HG03045 (cell line): ENCODE measurements at regions not wholly inside any gene's neighbourhood (a gene's known extent, or its start where the extent isn't known, plus 50 kb on each side); places are given as distances from the start of the nearest gene placed in this dataset.
"Not testable (repeated sequence)": the region's sequence is repeated elsewhere in the genome, so short reads cannot be mapped to it uniquely, and the experiment has no call there.

ENCODE experiments used
- ATAC-seq: cut with Tn5 transposase; IDR thresholded peaks from one replicate; pipeline ENCODE4 v1.9.1; 2021; ENCODE audit warnings: mild to moderate bottlenecking, moderate library complexity; ENCODE audit not compliant: unreplicated experiment

DNA sequence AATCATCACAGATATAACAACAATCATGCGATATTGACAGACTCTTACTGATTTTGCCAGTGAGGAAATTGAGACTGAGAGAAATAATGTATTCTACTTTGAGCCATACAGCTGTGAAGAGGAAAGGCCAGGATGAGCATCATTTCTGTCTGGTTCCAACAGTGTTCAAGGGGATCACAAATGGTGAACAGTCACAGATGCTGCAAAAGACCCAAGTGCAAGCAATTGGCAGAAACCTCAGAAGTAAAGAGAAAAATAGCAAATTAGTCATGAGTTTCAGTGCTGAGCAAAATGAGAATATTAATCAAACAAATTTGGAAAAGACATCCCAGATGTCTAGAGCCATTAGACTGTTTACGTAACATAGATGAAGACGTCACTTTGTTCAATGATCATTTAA lies 114.1 kb downstream of the RAB38 start:
- ATAC-seq, result no peak

DNA sequence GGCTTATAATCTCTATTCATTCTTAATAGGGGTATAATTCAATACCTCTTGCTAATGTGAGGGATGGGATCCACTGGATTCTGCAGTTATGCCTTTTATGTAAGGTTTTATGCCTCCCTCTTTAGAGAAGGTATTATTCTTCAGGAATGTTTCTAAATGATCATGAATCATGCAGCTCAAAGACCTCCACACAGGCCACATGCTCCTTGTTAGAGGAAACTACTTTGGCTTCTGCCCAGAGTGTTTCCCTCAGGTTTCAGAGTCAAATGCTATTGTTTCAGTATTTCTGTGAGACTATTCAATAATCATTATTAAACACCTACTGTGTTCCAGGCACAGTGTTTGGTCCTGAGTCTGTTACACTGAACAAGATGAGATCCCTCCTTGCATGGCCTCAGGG lies 115.9 kb downstream of the RAB38 start:
- ATAC-seq, result no peak

DNA sequence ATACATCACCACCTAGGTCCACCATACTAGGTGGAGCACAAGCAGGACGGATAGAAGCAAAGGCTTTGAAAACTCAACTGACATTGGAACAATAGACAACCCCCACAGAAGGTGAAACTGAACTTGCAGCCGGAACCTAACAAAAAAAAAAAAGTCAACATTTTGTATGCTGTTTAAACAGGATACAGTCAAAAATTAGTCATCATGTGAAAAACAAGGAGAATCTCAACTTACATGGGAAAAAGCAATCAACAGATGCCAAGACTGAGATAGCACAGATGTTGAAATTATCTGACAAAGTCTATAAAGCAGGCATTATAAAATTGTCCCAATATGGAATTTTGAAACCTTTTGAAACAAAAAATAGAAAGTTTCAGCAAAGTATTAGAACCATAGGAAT lies 123.8 kb downstream of the RAB38 start:
- ATAC-seq, result no peak

DNA sequence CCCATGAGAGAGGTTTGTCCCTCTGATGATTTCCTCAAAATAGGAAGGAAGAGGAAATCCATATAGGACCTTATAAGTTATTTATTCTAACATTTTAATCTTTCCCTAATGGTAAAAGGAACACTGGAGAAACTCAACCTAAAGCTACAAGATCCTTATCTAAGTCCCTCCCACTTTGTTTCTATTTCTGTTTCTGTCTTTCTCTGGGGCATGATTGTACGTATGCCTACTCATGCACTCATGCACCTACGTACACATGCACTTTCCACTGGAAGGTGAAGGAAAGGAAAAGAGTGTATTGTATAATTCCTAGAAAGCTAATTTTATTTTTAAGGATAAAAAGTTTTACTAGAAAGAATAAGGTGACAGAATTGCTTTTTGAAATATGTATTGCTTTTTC lies 125.0 kb downstream of the RAB38 start:
- no peak for ATAC-seq

DNA sequence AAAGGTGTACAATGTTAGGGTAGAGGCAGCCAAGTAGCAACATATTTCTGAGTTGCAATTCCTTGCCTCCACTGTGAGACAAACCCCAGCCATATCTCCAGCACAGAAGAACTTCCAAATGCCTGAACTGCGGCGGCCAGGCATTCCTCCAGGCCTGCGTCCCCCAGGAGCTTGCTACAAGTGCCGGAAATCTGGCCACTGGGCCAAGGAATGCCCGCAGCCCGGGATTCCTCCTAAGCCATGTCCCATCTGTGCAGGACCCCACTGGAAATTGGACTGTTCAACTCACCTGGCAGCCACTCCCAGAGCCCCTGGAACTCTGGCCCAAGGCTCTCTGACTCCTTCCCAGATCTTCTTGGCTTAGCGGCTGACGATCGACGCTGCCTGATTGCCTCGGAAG lies 130.0 kb downstream of the RAB38 start:
- not testable (repeated sequence) for ATAC-seq

DNA sequence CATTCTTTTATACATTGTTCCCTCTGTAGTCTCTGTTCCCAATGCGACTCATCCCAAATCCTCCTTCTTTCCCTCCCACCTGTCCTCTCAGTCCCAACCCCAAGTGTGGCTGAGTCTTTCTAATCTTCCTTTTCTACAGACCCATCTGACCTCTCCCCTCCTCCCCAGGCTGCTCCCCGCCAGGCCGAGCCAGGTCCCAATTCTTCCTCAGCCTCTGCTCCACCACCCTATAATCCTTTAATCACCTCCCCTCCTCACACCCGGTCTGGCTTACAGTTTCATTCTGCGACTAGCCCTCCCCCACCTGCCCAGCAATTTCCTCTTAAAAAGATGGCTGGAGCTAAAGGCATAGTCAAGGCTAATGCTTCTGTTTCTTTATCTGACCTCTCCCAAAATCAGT lies 130.6 kb downstream of the RAB38 start:
- ATAC-seq, result not testable (repeated sequence)

DNA sequence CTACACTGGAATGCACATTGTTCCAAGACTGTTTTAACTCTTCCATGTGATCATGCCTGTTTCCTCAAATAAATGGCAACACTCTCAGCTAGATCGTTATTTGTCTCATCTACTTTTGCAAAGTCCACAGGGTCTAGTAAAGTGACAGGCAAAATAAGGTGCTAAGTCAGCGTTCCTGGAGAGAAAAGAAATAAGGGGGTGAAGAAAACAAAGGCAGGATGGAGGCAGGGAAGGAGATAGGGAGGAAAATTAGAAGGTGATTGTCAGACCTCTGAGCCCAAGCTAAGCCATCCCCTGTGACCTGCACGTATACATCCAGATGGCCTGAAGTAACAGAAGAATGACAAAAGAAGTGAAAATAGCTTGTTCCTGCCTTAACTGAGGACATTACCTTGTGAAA lies 132.1 kb downstream of the RAB38 start:
- no peak for ATAC-seq

DNA sequence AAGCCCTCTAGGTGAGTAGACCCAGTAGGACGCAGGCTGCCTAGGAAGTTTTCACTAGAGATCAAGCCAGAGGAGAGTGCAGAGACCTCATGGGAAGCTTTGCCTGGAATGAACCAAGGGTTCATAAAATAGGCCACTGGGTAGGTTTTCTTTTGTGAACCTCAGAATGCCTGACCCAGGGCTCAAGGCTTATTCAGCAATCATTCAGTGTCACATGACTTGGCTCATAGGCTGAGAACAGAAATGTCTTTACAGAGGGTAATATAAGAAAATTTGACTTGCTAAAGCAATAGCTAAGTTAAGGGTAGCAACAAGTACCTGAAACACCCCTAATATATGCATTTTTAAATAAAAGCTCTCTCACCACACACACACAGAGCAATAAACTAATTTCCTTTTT lies 132.6 kb downstream of the RAB38 start:
- ATAC-seq, result no peak

DNA sequence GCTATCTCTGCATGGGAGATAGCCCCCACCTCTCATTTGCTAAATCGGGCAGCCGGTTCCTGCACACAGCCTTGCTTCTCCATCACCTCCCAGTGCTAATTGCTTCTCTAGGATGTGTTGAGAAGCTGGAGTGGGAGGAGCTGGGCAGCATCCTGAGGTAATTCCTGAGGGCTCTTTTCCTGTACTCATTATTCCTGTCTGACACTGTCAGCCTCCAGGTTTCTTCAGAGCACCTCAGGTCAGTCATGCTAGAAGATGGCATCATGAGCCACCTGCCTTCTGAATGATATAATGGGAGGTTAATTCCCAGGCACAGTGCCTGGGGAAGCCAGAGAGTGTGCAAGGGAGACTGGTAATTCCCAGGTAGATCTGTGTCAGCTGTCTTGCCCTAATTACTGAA lies 133.0 kb downstream of the RAB38 start:
- no peak for ATAC-seq

DNA sequence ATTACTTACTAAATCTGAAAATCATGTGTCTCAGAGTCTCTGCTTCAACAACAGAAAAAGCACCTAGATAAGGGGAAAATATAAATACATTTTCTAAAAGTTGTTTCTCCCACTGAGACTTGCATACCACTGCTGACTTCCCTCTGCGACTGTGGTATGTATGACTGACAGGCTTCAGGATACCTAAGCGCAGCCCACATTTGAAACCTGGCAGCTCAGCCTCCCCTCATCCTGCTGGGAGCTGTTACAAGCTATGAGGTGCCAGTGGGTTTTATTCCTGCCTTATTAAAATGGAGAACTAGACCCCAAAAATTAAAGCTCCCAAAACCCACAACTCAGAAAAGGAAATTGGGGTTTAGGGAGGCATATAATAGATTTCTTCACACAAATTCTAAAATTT lies 133.6 kb downstream of the RAB38 start:
- no peak for ATAC-seq

DNA sequence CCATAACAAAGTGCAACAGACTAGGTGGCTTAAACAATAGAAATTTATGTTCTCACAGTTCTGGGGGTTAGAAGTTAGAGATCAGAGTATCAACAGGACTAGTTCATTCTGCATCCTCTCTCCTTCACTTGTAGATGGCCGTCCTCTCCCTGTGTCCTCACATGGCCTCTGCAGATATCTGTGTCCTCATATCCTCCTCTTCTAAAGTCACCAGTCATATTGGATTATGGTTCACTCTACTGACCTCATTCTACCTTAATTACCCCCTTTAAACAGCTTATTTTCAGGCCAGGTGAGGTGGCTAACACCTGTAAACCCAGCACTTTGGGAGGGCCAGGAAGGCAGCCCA lies 135.1 kb downstream of the RAB38 start:
- ATAC-seq, result no peak

DNA sequence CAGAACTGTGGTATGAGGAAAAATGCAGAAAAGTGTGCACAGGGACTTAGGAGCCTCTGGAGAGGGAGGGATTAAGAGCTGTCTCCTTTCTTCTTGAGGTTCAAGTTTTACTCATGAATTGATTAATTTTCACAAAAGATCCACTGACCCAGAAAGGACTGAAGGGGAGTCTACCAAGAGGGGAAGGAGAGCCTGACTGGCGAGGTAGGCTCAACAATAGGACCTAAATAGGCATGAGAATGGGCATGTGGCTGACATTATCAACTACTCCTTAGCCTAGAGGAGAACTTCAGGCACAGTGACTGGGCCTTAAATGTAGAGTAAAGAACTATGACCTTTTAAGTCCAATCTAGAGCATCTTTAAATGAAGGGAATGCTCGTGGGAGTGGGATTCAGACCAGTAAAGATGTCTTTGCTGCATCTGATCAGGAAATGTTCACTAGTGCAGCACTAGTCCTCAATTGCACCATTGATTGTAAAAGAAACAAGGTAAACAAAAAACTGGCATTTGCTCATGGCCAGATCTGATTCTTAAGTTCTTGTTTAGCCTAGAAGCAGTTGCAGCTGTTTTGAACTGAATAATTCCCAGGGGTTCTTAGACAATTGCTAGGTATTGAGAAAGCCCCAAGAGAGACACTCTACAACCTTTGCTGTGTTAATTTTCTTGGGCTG lies 135.6 kb downstream of the RAB38 start:
- ATAC-seq, result no peak

DNA sequence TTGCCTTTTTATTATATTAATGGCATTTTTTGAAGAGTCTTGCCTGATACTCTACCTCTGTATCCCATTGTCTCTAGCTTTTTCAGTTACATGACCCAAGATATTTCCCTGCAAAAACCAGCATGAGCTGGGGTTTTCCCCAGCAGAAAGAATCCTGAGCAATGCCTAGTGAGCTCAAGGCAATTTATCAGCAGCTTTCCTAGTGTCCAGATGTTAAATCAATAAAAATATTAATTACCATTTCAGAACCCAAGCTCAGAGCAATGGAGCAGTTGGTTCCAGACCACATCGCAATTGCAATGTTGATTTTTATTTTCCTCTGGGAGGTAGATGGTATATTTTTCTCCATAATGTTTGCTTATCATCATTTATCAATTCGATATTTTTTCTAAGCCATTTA lies 137.2 kb downstream of the RAB38 start:
- ATAC-seq, result no peak

DNA sequence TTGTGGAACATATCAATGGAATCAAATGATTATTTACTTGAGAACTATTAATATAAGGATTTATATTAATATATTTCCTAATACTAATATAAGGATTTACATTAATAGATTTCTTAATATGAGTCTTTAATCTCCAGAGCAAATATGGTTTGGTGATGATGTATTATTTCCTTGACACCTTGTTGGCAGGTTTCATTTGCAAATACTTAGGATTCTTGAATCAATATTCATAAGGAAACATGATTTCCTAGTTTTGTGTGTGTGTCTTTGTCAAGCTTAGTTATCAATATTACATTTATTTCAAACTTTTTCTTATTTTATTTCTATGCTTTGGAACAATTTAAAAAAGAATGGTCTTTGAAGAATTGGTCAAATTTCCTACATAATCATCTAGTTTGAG lies 138.5 kb downstream of the RAB38 start:
- ATAC-seq, result no peak

DNA sequence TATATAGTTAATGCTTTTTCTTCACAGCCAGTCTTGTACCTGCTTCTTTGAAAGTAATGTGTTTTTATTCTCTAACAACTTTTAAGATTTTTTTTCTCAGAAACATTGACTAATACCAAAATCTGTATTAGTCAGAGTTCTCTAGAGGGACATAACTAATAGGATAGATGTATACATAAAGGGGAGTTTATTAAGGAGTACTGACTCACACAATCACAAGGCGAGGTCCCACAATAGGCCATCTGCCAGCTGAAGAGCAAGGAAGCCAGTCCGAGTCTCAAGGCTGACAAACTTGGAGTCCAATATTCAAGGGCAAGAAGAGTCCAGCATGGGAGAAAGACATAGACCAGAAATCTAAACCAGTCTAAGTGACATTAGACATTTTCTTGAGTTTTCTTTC lies 140.0 kb downstream of the RAB38 start:
- no peak for ATAC-seq

DNA sequence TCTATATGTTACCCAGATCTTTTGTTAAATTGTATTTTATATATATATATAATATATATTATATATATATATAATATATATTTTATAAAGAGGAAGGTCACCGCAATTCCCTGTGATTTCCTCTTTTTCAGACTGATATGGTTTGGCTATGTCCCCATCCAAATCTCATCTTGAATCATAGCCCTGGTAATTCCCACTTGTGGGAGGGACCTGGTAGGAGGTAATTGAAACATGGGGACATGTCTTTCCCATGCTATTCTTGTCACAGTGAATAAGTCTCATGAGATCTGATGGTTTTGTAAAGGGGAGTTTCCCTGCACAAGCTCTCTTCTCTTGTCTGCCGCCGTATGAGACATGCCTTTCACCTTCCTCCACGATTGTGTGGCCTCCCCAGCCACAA lies 157.6 kb downstream of the RAB38 start:
- no peak for ATAC-seq

DNA sequence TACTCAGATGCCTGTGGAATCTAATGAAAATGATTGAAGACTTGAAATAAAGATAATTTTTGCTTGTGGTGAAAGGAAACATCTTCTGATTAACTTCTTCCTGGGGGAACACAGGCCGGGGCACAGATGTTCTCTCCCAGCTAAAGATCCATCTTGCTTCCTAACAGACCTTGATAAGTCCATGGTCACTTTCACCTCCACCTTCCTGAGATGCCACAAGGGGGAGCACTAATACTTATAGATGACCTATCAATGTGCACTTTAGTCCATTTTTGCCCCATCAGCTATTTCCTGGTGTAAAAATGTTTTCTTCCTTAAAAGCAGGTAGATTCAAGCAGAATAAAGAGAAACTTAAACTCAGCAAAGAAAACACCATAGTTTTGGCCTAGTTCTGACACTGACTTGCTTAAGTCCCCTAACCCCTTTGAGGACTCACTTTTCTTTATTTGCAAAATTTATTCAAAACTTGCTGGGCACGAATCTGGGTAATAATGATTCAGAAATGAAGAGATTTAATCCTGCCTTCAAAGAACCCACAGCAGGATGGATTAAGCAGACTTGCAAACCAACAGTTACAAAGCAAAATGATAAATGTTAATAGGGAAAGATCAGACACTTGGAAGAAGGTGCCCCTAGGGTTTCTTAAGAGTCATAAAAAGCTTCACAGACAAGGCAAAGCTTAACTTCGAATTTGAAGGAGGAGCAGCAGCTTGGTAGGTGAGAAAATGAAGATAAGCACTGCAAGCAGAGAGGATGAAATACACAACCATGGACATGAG lies 158.7 kb downstream of the RAB38 start:
- ATAC-seq, result peak; percentile 75

DNA sequence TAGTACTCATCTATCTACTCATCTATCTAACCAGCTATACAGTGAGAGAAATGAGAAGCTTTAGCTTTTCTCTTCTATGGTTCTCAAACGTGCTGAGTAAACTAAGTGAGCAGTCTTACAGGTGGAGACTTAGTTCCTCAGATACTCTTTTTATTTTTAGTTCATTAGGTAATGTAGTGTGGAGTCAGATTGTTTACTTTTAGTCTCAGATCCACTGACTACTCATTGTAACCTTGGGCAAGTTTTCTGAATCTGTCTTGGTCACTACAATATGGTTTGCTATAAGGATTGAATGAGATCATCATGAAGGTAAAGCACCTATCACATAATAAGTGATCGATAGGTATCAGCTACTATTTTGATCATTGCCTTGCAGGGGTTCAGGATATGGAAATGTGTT lies 160.1 kb downstream of the RAB38 start:
- ATAC-seq, result no peak

DNA sequence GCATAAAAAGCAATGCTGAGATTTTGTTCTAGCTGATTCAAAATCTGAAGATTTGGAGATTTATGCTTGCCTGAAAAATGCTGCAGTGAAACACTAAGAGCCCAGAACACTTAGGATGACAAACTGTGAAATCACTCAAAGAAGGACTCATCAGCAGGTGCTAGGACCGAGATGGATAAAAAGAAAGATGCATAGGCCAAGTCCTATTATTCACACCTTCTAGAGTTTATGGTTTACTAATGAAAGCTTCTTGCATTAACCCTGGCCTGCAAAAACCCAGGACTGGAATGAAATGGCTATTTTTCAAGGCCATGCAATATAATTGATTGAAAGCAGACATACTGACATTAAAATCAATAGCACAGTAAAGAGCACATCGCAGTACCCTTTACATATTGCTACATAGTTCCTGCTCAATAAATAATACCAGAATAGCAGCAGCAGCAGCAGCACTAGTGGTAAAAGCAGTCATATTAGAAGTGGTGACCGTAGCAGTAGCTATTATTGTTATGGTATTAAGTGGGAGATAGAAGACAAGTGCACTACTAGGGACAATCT lies 161.7 kb downstream of the RAB38 start:
- ATAC-seq, result no peak

DNA sequence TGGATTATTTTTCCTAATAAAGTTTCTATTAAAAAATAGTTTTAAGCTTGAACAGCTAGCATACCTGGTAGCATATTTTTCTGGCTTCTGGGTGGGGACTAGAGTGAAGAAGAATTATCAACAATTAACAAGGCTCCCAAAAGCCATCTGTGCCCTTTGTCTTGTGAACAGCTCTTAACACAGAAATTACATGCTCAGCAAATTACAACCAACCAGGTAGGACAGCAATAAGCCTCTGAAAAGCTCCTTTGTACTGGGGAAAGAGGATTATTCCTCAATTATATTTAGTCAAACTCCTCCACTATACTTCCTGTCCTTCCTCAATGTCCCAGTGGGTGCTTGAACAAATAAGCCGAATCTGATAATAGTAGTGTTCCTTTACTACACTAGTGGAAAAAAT lies 162.8 kb downstream of the RAB38 start:
- ATAC-seq, result no peak

DNA sequence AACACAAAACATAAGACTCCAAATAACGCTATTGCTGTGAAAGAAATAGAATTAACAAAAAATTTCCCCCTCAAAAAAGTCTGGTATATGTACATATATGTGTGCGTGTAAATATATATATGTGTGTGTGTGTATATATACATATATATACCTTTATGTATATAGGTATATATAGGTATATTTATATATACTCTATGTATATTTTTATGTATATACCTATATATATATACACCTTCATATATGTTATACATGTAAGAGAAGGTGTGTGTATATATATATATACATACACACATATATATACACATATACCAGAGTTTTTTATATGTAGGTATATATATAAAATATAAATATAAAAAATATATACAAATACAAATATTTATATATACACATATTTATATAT lies 199.2 kb downstream of the RAB38 start:
- ATAC-seq, result no peak

DNA sequence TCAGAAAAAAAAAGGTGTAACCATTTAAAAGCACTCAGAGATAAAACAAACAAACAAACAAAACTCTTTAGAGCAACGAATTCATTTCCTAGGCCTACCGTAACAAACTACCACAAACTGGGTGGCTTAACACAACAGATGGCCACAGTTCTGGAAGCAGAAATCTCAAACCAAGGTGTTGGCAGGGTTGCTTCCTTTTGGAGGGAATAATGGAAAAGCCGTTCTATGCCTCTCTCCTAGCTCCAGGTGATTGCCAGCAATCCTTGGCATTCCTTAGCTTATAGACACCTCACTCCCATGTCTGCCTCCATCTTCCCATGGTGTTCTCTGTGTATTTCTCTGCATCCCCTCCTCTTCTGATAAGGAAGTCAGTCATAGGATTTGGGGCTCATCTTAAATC lies 200.4 kb downstream of the RAB38 start:
- ATAC-seq, result no peak

DNA sequence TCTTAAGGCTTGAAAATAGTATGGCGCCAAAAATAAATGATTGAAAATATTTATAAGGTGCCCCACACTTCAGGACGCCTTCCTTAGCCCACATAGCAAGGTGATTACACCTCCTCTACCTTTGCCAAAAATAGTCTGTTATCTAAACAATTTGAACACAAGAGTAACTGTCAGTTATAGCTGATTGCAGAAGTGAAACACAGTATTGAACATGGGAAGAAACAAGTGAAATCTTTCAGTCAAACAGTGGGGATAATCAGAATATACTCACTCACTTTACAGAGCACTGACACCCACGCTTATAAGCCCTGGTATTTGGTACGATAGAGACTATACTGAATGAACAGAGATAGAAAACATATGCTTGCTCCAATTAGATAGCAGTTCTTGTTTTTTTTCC lies 203.1 kb downstream of the RAB38 start:
- no peak for ATAC-seq
